GM20000 (cell line): ENCODE measurements at regions not wholly inside any gene's neighbourhood (a gene's known extent, or its start where the extent isn't known, plus 50 kb on each side); places are given as distances from the start of the nearest gene placed in this dataset.

Source experiments
- DNase-seq: peaks from one replicate; pipeline ENCODE4 v3.0.0; 2012; ENCODE audit warnings: low spot score
- TF ChIP-seq, protein P1 (sequence below): IDR thresholded peaks from 2 replicates; pipeline ENCODE4 v1.5.1; 2012; ENCODE audit warnings: mild to moderate bottlenecking, control low read depth; ENCODE audit errors: extremely low read depth, missing control alignments

DNA sequence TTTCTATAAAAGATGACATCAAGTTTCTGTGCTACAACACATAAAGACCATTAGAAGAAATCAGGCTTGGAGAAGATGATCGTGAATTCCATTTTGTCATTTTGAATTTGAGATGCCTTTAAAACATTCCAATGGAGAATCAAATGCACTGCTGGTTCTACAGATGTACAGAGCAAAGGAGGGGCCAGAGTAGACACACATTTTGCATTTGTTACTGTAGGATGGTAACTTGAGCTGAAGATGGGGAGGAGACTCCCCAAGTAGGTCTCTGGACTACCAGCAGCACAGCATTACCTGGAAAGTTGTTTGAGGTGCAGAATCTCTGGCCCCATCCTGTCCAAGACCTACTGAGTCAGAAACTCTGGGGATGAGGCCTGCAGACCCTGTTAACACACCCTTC lies 121.6 kb upstream of the RALGAPA2 start:
- TF ChIP-seq, protein P1, sequence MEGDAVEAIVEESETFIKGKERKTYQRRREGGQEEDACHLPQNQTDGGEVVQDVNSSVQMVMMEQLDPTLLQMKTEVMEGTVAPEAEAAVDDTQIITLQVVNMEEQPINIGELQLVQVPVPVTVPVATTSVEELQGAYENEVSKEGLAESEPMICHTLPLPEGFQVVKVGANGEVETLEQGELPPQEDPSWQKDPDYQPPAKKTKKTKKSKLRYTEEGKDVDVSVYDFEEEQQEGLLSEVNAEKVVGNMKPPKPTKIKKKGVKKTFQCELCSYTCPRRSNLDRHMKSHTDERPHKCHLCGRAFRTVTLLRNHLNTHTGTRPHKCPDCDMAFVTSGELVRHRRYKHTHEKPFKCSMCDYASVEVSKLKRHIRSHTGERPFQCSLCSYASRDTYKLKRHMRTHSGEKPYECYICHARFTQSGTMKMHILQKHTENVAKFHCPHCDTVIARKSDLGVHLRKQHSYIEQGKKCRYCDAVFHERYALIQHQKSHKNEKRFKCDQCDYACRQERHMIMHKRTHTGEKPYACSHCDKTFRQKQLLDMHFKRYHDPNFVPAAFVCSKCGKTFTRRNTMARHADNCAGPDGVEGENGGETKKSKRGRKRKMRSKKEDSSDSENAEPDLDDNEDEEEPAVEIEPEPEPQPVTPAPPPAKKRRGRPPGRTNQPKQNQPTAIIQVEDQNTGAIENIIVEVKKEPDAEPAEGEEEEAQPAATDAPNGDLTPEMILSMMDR: no peak
- DNase-seq: no peak

DNA sequence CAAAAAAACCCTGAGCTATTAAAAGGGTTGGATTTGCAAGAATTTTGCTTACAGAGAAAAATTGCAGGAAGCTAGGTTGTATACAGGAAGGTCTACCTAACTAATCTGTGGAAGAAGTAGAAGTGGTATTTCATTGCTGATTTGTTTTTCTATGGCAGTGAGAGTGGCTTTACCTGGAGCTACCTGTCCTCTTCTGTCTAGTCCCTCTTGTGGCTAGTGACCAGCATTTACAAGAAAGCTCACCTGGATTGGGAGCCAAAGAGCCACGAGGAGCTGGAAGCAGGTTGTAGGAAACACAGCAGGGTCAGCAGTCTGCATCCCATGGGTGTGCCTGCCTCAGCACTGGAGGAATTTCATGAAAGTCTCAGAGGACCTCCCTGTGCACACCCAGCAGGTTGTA lies 120.3 kb upstream of the RALGAPA2 start:
- TF ChIP-seq, protein P1: no peak
- DNase-seq: no peak

- no peak for DNase-seq
- TF ChIP-seq, protein P1: no peak
Measured at GRCh38 chr20:20831794-20832193, 119.3 kb upstream of the RALGAPA2 start.

GRCh38 chr20:20829681-20830080 lies 117.2 kb upstream of the RALGAPA2 start:
- DNase-seq: no peak
- TF ChIP-seq, protein P1: no peak

DNA sequence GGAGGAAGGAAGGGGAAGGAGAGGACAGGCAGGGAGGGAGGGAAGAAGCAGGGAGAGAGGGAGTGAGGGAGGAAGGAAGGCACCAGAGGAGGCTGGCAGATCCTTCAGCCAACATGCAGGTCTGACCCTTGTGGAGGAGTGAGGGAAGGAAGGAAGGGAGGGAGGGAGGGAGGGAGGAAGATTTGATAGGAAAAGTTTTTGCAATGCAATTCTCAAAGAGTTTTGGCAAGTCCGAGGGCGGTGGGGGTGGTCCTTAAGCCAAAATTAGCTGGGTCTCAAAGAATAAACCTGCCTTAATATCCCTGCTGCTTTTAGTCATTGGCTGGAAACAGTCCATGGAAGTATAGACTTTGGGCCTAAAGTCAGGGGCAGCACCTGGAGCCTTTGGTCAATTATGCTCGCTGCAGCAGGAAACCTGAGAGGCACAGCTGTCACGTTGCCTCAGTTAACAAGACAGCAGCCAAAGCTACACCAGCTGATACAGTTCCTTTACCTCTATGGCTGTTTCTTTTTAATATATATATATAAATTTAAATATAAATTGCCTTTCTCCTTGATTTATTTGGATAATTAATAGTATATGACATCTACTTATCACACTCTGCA lies 115.7 kb upstream of the RALGAPA2 start:
- no peak for DNase-seq
- TF ChIP-seq, protein P1: no peak

DNA sequence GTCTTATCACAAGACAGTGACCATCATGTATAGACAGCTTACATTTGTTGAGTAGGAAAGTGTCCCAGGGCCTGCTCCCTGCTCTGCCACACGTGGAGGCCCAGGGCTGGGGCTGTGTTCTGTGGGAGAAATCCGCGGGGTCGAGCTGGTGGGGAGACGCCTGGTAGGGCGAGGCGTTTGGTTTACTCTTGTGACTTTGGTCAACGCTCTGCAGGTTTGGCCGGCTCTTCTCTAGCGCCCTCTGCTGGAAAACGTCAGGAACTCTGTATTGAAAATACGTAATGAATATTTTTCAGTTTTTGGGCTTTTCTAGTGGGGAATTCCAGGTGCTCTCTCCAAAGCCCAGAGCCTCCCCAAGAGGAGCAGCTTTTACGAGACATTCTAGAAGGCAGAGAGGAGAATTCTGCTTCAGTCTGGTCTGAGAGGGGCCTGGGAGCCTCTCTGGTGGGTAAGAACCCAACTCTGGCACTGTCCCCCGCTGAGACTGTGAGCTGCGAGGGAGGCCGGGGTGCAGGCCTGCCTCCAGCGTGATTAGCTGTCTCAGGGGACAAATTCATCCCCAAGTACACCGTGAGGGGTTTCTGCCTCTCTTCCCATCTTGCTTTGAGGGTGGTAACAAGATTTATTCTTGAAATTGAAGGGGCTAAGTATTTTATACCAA lies 112.6 kb upstream of the RALGAPA2 start:
- DNase-seq: peak; percentile 80
- TF ChIP-seq, protein P1: peak; percentile 78

DNA sequence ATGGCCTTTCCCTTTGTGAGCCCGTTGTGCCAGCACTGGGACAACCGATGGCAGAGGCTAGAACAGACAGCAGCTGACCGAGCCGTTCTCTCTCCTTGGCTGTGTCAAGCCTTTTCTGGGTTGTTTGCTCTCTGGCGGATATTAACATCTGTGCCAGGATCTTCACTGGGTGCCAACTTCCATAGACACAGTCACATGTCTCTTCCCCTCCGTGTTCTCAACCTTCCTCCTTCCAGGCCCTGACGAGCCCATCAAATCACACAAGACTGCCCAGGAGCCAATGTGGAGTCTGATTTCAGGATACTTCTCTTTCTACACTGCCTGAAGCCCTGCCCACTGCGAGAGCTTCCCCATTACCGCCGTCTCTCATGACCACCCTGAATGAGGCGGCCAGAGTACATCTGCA lies 111.0 kb upstream of the RALGAPA2 start:
- TF ChIP-seq, protein P1: no peak
- no peak for DNase-seq
